ENCODE measurements at regions not wholly inside any gene's neighbourhood (a gene's known extent, or its start where the extent isn't known, plus 50 kb on each side); places are given as distances from the start of the nearest gene placed in this dataset.
A peak's percentile ranks its signal among the peaks of the same experiment; 100 is the strongest.

DNA sequence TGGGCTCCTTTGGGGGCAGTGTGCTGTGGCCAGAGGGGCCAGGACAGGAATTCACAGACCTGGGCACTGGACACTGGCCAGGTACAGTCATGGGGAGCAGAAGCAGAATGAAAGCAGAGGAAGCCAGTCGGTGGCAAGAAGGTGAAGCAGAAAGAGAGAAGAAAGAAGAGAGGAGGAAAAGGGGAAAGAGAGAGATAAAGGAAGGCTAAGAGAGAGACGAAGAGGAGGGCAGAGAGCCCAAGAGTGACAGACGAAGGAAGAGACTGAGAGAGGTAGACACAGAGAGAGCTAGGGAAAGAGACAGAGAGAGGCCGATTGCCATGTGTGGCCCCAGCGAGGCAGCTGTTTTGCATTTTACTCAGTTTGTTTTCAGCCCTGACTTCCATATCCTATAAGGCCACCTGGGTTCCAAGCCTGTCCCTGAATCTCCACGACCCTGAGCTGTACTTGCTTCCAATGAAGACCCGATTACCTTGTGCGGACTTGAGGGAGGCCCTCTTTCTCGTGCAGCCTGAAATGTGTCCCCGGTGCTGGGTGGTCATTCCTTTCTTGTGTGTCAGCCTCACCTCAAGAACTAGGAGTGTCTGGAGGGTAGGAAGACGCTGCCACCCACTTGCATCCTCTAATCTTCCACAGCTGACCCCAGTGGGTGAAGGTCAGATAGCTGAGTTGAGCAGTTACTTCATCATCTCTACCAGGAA lies 73.9 kb downstream of the LSM3 start:
- H3K9me3 Mint-ChIP-seq = no peaks in the 10 kb centered on the region
- intact Hi-C loops (cut with micrococcal nuclease) = no loop called here
- H3K4me1 Mint-ChIP-seq (ENCODE audit: low read depth) = no peaks in the 10 kb centered on the region
- no peak for DNase-seq (ENCODE audit: low spot score)
- H3K27me3 Mint-ChIP-seq (ENCODE audit: low read depth) = no peaks in the 10 kb centered on the region
- H3K27ac Mint-ChIP-seq = no peak overlapping the region
- H3K4me3 Mint-ChIP-seq (ENCODE audit: low read depth) = no peak overlapping the region
- H3K36me3 Mint-ChIP-seq (ENCODE audit: low read depth) = no peaks in the 10 kb centered on the region

DNA sequence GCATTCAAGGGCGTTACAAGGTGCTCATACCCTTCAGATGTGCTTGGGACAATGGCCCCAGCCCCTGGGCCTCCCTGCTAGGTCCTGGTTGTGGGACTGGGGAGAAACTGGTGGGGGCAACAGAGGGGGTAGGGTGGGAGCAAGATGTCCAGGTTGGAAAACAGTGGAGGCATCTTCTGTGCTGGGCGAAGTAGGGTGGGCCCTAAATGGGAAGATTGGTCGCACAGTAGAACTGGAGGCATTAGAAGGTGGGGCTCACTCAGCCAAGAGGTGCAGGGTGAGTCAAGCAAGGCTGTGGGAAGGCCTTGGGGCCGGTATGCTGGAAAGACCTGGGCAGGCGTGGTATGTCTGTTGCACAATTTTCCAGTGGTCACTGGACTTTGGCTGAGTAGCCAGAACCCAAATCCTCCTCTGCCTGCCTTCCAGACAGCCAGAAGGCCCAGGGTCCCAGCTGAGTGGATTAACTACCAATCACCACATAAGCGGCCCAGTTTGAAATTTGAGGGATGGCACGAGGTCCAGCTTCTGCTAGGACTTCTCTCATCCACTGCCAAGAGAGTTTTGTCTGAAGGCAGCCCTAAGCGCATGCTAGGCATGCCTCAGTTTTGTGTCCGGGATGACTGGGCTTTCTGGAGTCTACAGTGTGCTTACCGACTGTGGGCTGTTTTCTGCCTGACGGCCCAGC lies 74.5 kb downstream of the LSM3 start:
- intact Hi-C loops (cut with micrococcal nuclease) = no loop called here
- no peaks in the 10 kb centered on the region for H3K27me3 Mint-ChIP-seq (ENCODE audit: low read depth)
- no peaks in the 10 kb centered on the region for H3K4me1 Mint-ChIP-seq (ENCODE audit: low read depth)
- no peaks in the 10 kb centered on the region for H3K36me3 Mint-ChIP-seq (ENCODE audit: low read depth)
- H3K27ac Mint-ChIP-seq = no peak overlapping the region
- no peak for DNase-seq (ENCODE audit: low spot score)
- H3K4me3 Mint-ChIP-seq (ENCODE audit: low read depth) = no peak overlapping the region
- no peaks in the 10 kb centered on the region for H3K9me3 Mint-ChIP-seq

DNA sequence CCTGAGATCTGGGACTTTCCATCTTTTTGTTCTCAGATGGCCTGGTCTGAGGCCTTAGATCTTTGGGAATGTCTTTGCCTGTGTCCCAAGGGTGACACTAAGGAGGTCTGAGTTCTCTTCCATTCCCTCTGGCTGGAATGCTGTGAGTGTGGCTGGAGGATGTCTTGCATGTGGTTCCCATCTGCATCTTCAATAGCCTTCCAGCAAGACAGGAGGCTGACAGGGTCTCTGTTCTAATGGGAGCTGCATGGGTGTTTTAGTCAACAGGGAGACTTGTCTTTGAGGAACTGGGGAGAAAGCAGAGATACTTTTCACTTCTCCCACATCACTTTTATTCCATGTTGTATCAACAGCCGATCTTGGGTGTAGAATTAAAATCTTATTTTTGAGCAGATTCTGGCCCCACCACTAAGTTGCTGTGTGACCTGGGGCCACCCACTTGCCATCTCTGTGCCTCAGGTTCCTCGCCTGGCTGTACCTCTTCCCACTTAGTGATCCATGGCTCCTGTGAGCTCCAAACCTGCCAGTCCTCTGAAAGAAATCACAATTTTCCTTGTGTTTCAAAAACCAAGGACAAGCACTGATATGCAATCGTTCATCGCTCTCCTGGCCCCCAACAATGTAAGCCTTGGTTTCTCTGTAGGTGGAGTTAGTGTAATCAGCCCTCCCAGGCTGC lies 75.2 kb downstream of the LSM3 start:
- Mint-ChIP-seq H3K27me3 (ENCODE audit: low read depth) (no peaks in the 10 kb centered on the region), H3K36me3 (ENCODE audit: low read depth) (no peaks in the 10 kb centered on the region), H3K9me3 (no peaks in the 10 kb centered on the region), H3K4me1 (ENCODE audit: low read depth) (no peaks in the 10 kb centered on the region), H3K4me3 (ENCODE audit: low read depth) (no peak overlapping the region), H3K27ac (no peak overlapping the region)
- no peak for DNase-seq (ENCODE audit: low spot score)
- intact Hi-C loops (cut with micrococcal nuclease) = no loop called here

DNA sequence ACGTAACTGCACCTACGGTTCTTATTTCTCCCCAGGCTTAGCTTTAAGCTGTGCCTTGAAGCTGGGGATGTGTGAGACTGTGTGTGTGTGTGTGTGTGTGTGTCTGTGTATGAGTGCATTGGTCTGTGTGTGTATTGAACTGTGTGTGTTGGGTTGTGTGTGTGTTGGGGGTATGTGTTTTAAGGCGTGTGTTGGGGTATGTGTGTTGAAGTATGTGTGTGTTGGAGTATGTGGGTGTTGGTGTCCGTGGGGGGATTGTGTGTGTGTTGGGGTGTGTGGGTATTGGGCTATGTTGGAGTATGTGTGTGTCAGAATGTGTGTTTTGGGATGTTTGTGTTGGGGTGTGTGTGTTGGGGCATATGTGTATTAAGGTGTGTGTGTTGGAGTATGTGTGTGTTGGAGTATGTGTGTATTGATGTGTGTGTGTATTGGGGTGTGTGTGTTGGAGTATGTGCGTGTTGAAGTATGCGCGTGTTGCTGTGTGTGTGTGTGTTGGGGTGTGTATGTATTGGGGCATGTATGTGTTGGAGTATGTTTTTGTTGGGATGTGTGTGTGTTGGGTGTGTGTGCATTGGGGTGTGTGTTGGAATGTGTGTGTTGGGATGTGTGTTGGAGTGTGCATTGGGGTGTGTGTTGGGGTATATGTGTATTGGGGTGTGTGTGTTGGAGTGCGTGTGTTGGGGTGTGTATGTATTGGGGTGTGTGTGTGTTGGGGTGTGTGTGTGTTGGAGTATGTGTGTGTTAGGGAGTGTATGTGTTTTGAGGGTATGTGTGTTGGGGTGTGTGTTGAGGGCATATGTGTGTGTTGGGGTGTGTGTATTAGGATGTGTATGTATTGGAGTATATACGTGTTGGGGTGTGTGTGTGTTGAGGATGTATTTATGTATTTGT lies 76.4 kb downstream of the LSM3 start:
- Mint-ChIP-seq H3K36me3 (ENCODE audit: low read depth) (no peaks in the 10 kb centered on the region), H3K4me1 (ENCODE audit: low read depth) (no peaks in the 10 kb centered on the region), H3K27me3 (ENCODE audit: low read depth) (no peaks in the 10 kb centered on the region), H3K27ac (no peak overlapping the region), H3K9me3 (no peaks in the 10 kb centered on the region), H3K4me3 (ENCODE audit: low read depth) (no peak overlapping the region)
- DNase-seq (ENCODE audit: low spot score) = no peak
- intact Hi-C loops (cut with micrococcal nuclease) = no loop called here

DNA sequence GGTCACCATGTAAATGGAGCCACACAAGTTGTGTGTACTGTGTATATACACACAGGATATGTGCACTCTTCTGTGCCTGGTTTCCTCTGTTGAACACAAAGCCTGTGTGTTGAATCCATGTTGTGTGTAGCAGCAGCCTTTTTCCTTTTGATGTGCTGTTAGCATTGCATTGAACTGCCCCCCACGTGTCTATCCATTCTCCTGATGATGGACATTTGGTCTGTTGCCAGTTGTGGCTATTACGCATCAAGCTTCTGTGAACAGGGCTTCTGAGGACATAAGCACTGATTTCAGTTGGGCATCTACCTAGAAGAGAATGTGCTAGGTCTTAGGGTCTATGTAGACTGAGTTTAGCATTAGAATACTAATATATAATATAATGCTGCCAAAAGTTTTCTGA lies 77.4 kb downstream of the LSM3 start:
- Mint-ChIP-seq H3K4me3 (ENCODE audit: low read depth) (no peak overlapping the region), H3K27me3 (ENCODE audit: low read depth) (no peaks in the 10 kb centered on the region), H3K4me1 (ENCODE audit: low read depth) (no peaks in the 10 kb centered on the region), H3K27ac (no peak overlapping the region), H3K9me3 (no peaks in the 10 kb centered on the region), H3K36me3 (ENCODE audit: low read depth) (no peaks in the 10 kb centered on the region)
- no peak for DNase-seq (ENCODE audit: low spot score)
- intact Hi-C loops (cut with micrococcal nuclease) = no loop called here

DNA sequence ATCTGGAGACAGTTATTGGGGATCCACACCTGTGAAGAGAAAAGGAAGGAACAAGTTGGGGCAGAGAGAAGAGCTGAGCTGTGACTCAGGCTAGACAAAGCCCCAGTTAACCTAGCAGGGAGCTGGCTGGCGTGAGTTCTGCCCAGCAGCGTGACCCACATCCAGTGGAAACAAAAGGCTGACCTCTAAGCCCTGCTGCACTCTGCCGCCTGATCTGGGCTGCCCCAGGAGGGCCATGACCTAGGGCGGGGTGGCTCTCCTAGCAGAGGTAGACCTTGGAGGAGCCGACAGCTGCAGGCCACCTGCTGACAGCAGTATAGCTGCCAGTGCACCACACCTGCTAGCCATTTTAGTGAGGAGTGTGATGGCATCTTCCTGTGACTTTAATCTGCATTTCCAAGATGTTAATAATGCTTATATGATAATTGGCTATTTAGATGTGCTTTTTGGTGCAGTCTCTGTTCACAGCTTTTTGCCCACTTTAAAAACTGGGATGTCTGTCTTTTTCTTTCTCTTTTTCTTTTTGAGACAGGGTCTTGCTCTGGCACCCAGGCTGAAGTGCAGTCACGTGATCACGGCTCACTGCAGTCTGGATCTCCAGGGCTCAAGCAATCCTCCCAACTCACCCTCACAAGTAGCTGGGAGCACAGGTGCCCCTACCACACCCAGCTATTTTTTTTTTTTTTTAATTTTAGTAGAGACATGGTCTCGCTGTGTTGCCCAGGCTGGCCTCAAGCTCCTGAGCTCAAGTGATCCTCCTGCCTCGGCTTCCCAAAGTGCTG lies 78.1 kb downstream of the LSM3 start:
- H3K27ac Mint-ChIP-seq = no peak overlapping the region
- intact Hi-C loops (cut with micrococcal nuclease) = no loop called here
- H3K4me3 Mint-ChIP-seq (ENCODE audit: low read depth) = no peak overlapping the region
- H3K27me3 Mint-ChIP-seq (ENCODE audit: low read depth) = no peaks in the 10 kb centered on the region
- H3K4me1 Mint-ChIP-seq (ENCODE audit: low read depth) = no peaks in the 10 kb centered on the region
- H3K36me3 Mint-ChIP-seq (ENCODE audit: low read depth) = no peaks in the 10 kb centered on the region
- no peaks in the 10 kb centered on the region for H3K9me3 Mint-ChIP-seq
- no peak for DNase-seq (ENCODE audit: low spot score)

DNA sequence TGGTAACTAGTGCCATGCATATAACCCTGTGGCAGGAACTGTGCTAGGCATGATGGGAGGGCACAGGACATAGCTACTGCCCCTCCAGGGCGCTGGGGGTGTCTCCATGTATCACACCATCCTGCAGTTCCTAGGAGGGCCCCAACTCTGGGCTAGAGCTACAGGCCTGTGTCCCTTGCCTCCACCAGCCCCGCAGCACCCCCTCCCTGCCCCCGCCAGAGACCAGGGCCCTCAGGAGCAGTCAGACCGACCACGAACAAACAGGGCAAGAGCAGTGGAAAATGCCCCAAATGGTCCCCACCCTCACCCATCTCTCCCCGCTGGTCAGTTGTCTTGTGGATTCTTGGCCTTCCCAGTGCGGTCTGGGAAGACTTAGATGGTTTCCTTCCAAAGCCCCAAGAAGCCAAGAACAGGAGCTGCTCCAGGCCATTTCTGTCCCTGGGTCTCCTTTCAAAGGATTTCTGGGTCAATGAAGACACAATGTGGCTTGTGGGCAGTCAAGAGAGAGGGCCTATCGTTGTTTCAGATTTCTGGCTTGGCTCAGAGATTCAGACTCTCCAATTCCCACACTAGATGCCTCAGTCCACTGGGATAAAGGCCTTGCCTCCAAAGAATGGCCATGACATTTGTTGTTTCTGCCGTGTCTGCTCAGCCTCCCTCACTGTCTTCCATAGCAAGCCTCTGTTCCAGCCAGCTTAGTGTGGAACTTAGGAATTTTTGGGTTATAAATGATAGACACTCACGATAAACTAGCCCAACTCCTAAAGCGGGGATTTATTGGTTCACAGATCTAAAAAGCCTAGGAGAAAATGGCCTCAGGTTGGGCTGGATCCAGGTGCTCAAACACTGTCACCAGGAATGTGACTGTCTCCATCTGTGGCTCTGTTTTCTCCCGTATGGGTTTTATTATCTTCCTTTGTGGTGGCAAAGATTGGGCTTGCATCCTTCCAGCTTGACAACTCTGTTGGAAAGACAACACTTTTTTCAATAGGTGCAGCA lies 80.6 kb downstream of the LSM3 start:
- Mint-ChIP-seq H3K27me3 (ENCODE audit: low read depth) (peaks cover 10% of the 10 kb centered on the region), H3K4me1 (ENCODE audit: low read depth) (no peaks in the 10 kb centered on the region), H3K9me3 (no peaks in the 10 kb centered on the region), H3K36me3 (ENCODE audit: low read depth) (no peaks in the 10 kb centered on the region), H3K4me3 (ENCODE audit: low read depth) (no peak overlapping the region), H3K27ac (no peak overlapping the region)
- no peak for DNase-seq (ENCODE audit: low spot score)
- intact Hi-C loops (cut with micrococcal nuclease) = no loop called here

DNA sequence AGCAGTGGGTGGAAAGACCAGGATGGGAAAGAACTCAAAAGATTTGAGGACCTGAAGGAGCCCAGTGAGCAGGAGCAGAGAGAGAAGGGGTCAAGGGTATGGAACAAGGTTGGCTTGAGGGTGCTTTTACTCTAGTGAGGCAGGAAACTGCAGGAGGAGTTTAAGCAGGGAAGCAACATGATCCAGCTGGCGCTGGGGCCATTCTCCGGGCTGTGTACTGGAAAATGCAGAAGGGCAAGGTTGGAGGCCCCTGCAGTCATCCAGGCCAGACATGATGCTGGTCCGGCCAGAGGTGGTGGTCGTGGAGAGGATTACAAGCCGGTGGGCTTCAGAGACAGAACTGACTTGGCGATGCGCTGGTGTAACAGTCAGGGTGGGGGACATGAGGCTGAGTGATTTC lies 81.8 kb downstream of the LSM3 start:
- H3K9me3 Mint-ChIP-seq = no peaks in the 10 kb centered on the region
- peaks cover 11% of the 10 kb centered on the region for H3K27me3 Mint-ChIP-seq (ENCODE audit: low read depth)

DNA sequence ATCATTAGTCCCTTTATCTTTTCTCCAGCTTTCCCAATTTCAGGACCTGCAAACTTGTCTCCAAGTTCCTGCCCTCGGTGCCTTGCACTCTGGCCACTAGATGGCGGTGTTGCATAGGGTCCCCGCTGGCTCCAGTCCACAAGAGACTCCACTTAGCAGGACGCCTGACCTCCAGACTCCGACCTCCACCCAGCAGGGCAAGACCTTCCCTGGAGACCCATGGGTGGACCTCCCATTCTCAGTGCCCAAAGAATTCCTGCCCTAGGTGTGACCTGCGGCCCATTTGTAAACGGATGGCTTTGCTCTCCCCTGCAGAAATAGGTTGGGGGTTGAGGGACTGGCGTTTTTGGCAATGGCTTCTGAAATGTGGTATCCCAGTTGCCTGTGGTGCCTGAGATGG lies 82.6 kb downstream of the LSM3 start:
- Mint-ChIP-seq H3K27me3 (ENCODE audit: low read depth) (peaks cover 11% of the 10 kb centered on the region), H3K4me3 (ENCODE audit: low read depth) (no peak overlapping the region), H3K4me1 (ENCODE audit: low read depth) (no peaks in the 10 kb centered on the region), H3K27ac (no peak overlapping the region), H3K36me3 (ENCODE audit: low read depth) (no peaks in the 10 kb centered on the region), H3K9me3 (no peaks in the 10 kb centered on the region)
- DNase-seq (ENCODE audit: low spot score) = peak; percentile 48
- intact Hi-C loops (cut with micrococcal nuclease) = loop anchor here (1.0 to 5.0 kb wide), 4 partner anchors 207 to 661 kb away; no protein-coding TSS in a partner anchor

More for the DNA sequence above, 81.8 kb downstream of the LSM3 start:
- Mint-ChIP-seq H3K27ac (no peak overlapping the region), H3K36me3 (ENCODE audit: low read depth) (no peaks in the 10 kb centered on the region), H3K4me3 (ENCODE audit: low read depth) (no peak overlapping the region), H3K4me1 (ENCODE audit: low read depth) (no peaks in the 10 kb centered on the region)
- DNase-seq (ENCODE audit: low spot score) = no peak
- intact Hi-C loops (cut with micrococcal nuclease) = loop anchor here (2.0 to 5.0 kb wide), 2 partner anchors 248 to 662 kb away; no protein-coding TSS in a partner anchor

DNA sequence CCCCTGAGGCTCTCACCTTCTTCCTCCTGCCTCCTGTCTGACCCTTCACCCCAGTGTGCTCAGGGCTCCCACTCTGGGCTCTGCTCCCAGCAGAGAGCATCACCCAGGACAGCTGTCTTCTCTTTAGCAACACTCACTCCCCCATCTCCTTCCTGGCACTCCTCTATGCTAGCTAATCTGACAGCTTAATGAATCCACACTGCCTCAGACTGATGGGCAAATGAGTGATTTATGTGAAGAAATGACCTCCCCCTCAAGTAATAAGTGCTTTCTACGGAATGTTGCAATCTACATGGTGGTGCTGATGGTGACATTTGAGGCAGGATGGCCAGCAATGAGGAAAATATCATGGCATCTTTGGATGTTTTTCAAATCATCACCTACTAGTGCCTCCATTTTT lies 83.6 kb downstream of the LSM3 start:
- intact Hi-C loops (cut with micrococcal nuclease) = loop anchor here (5.0 kb wide), 1 partner anchor 660 kb away; no protein-coding TSS in a partner anchor
- Mint-ChIP-seq H3K9me3 (no peaks in the 10 kb centered on the region), H3K36me3 (ENCODE audit: low read depth) (no peaks in the 10 kb centered on the region)

DNA sequence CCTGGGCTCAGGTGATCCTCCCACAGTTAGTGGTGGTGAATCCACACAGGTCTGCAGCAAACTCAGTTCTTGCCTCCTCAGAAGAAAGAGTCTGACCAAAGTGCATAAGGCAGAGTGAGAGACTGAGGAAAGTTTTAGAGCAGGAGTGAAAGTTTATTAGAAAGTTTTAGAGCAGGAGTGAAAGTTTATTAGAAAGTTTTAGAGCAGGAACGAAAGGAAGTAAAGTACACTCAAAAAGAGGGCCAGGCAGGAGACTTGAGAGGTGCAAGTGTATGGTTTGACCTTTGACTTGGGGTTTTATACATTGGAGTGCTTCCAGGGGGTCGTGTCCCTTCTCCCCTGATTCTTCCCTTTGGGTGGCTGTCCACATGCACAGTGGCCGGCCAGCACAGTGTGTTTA lies 84.2 kb downstream of the LSM3 start:
- Mint-ChIP-seq H3K27ac (no peak overlapping the region), H3K36me3 (ENCODE audit: low read depth) (no peaks in the 10 kb centered on the region), H3K27me3 (ENCODE audit: low read depth) (peaks cover 11% of the 10 kb centered on the region), H3K4me1 (ENCODE audit: low read depth) (no peaks in the 10 kb centered on the region), H3K9me3 (no peaks in the 10 kb centered on the region), H3K4me3 (ENCODE audit: low read depth) (no peak overlapping the region)
- no peak for DNase-seq (ENCODE audit: low spot score)
- intact Hi-C loops (cut with micrococcal nuclease) = loop anchor here (5.0 kb wide), 1 partner anchor 659 kb away; no protein-coding TSS in a partner anchor

More for the DNA sequence above, 83.6 kb downstream of the LSM3 start:
- no peak for DNase-seq (ENCODE audit: low spot score)
- peaks cover 11% of the 10 kb centered on the region for H3K27me3 Mint-ChIP-seq (ENCODE audit: low read depth)
- no peak overlapping the region for H3K27ac Mint-ChIP-seq
- no peak overlapping the region for H3K4me3 Mint-ChIP-seq (ENCODE audit: low read depth)
- no peaks in the 10 kb centered on the region for H3K4me1 Mint-ChIP-seq (ENCODE audit: low read depth)
